PC-3 (cell line): ENCODE measurements at regions not wholly inside any gene's neighbourhood (a gene's known extent, or its start where the extent isn't known, plus 50 kb on each side); places are given as distances from the start of the nearest gene placed in this dataset.

Source experiments
- ATAC-seq: fragments of 200-7000 bp; cut with Tn5 transposase; 2 replicates; pipeline ENCODE4 v1.9.1; 2020; ENCODE audit warnings: mild to moderate bottlenecking, moderate library complexity
- BruUV-seq: library from RNA; stranded (reverse); fragments of 400-500 nt; replicated peaks from 2 replicates; lab custom pipeline; 2021; lab: Mats Ljungman, UMichigan
- CTCF ChIA-PET: fragments of 300-600 bp; sonication (Branson Sonifier 250); formaldehyde crosslinking; loops from one replicate; lab custom pipeline; 2022; ENCODE audit warnings: antibody characterized with exemption; lab: Charles Lee
- POLR2A ChIA-PET: fragments of 300-600 bp; sonication (Branson Sonifier 250); formaldehyde crosslinking; loops from one replicate; lab custom pipeline; 2022; ENCODE audit warnings: antibody characterized with exemption; ENCODE audit not compliant: unreplicated experiment; lab: Charles Lee
- DNase-seq: peaks from one replicate; pipeline ENCODE4 v3.0.0-alpha.2; 2015
- H2AFZ ChIP-seq: fragments of 300-600 bp; sonication (generic); 2 replicates; pipeline ENCODE4 v1.6.0; 2016; ENCODE audit warnings: antibody characterized with exemption, low read length
- H3F3A ChIP-seq: fragments of 300-600 bp; sonication (generic); one replicate; pipeline ENCODE4 v1.6.0; 2017; ENCODE audit warnings: antibody characterized with exemption, low read length, control low read depth, mild to moderate bottlenecking; ENCODE audit not compliant: unreplicated experiment
- H3K27ac ChIP-seq: fragments of 300-600 bp; sonication (generic); 2 replicates; pipeline ENCODE4 v1.5.1; 2016; ENCODE audit warnings: mild to moderate bottlenecking, low read length
- H3K27me3 ChIP-seq: fragments of 300-600 bp; sonication (generic); 2 replicates; pipeline ENCODE4 v1.6.1; 2016; ENCODE audit warnings: low read length, mixed read lengths
- H3K36me3 ChIP-seq: fragments of 300-600 bp; sonication (generic); 2 replicates; pipeline ENCODE4 v1.6.1; 2016; ENCODE audit warnings: low read depth, mixed run types, low read length, mixed read lengths
- H3K4me1 ChIP-seq: fragments of 300-600 bp; sonication (generic); 2 replicates; pipeline ENCODE4 v1.5.1; 2016; ENCODE audit warnings: low read length; ENCODE audit not compliant: insufficient read depth
- H3K4me2 ChIP-seq: fragments of 300-600 bp; sonication (generic); 2 replicates; pipeline ENCODE4 v1.6.0; 2016; ENCODE audit warnings: low read length
- H3K4me3 ChIP-seq: fragments of 300-600 bp; sonication (generic); 2 replicates; pipeline ENCODE4 v1.5.1; 2016; ENCODE audit warnings: mild to moderate bottlenecking, low read length, mixed read lengths
- H3K79me2 ChIP-seq: fragments of 300-600 bp; sonication (generic); 2 replicates; pipeline ENCODE4 v1.6.1; 2017; ENCODE audit warnings: low read length, mixed read lengths
- H3K9ac ChIP-seq: fragments of 300-600 bp; sonication (generic); 2 replicates; pipeline ENCODE4 v1.6.0; 2016; ENCODE audit warnings: mild to moderate bottlenecking, low read length
- H3K9me2 ChIP-seq: fragments of 300-600 bp; sonication (generic); replicated peaks from 2 replicates; pipeline ENCODE4 v1.6.1; 2016; ENCODE audit warnings: mixed run types, low read length, mixed read lengths
- H3K9me3 ChIP-seq: fragments of 300-600 bp; sonication (generic); 2 replicates; pipeline ENCODE4 v1.6.1; 2016; ENCODE audit warnings: low read length, mixed read lengths
- H4K20me1 ChIP-seq: fragments of 300-600 bp; sonication (generic); 2 replicates; pipeline ENCODE4 v1.6.1; 2016; ENCODE audit warnings: low read length, mixed read lengths
- CTCF ChIP-seq: fragments of 300-600 bp; sonication (generic); conservative IDR thresholded peaks from 2 replicates; pipeline ENCODE4 v1.5.1; 2017; ENCODE audit warnings: antibody characterized with exemption, low read depth, mild to moderate bottlenecking, low read length
- EZH2 ChIP-seq: fragments of 300-600 bp; sonication (generic); IDR thresholded peaks from one replicate; pipeline ENCODE4 v1.6.1; 2017; ENCODE audit warnings: antibody characterized with exemption, mild to moderate bottlenecking, low read length; ENCODE audit not compliant: unreplicated experiment
- EZH2phosphoT487 ChIP-seq: fragments of 300-600 bp; sonication (generic); IDR thresholded peaks from 2 replicates; pipeline ENCODE4 v1.6.1; 2018; ENCODE audit warnings: mild to moderate bottlenecking, antibody characterized with exemption, low read length, borderline replicate concordance
- intact Hi-C: fragments of 100-400 bp; cut with micrococcal nuclease; formaldehyde crosslinking; loops from 2 replicates; pipeline ENCODE4 v1.9.0; 2023

- ChIA-PET POLR2A (no interaction called here), CTCF (no interaction called here)
- H3F3A ChIP-seq: no peaks in the 10 kb centered on the region
- H2AFZ ChIP-seq: no peak overlapping the region
- no peak overlapping the region for H3K4me2 ChIP-seq
- H3K4me1 ChIP-seq: no peaks in the 10 kb centered on the region
- no peak overlapping the region for H3K27ac ChIP-seq
- no peak overlapping the region for H3K4me3 ChIP-seq
- intact Hi-C loops: no loop called here
- H3K9me3 ChIP-seq: no peaks in the 10 kb centered on the region
- no TSS peak for BruUV-seq
- no peaks in the 10 kb centered on the region for H4K20me1 ChIP-seq
- peaks cover 50% of the 10 kb centered on the region for H3K27me3 ChIP-seq
- no peak for TF ChIP-seq EZH2phosphoT487
- TF ChIP-seq EZH2: no peak
- TF ChIP-seq CTCF: no peak
- H3K9me2 ChIP-seq: no peaks in the 10 kb centered on the region
- DNase-seq (no peak), ATAC-seq (no peak)
- H3K9ac ChIP-seq: no peak overlapping the region
- no peaks in the 10 kb centered on the region for H3K36me3 ChIP-seq
- H3K79me2 ChIP-seq: no peaks in the 10 kb centered on the region
These were observed 227.4 kb downstream of the SUDS3 start for GRCh38 chr12:118603610-118604361.

GRCh38 chr12:118606690-118607089 lies 230.3 kb downstream of the SUDS3 start:
- no peaks in the 10 kb centered on the region for H3K9me3 ChIP-seq
- H3K27ac ChIP-seq: no peak overlapping the region
- POLR2A ChIA-PET: no interaction called here
- TF ChIP-seq EZH2: no peak
- TF ChIP-seq EZH2phosphoT487: no peak
- TF ChIP-seq CTCF: no peak
- BruUV-seq: no TSS peak
- CTCF ChIA-PET: no interaction called here
- H3K9me2 ChIP-seq: no peaks in the 10 kb centered on the region
- ATAC-seq: no peak
- no peaks in the 10 kb centered on the region for H3K36me3 ChIP-seq
- H3K79me2 ChIP-seq: no peaks in the 10 kb centered on the region
- intact Hi-C loops: no loop called here
- no peak overlapping the region for H3K4me3 ChIP-seq
- no peaks in the 10 kb centered on the region for H3K4me1 ChIP-seq
- no peaks in the 10 kb centered on the region for H3F3A ChIP-seq
- H4K20me1 ChIP-seq: no peaks in the 10 kb centered on the region
- H2AFZ ChIP-seq: no peak overlapping the region
- H3K9ac ChIP-seq: no peak overlapping the region
- H3K4me2 ChIP-seq: no peak overlapping the region
- DNase-seq: no peak
- H3K27me3 ChIP-seq: peaks cover 62% of the 10 kb centered on the region

GRCh38 chr12:118607831-118608230 lies 231.5 kb downstream of the SUDS3 start:
- Histone ChIP-seq H3K36me3 (no peaks in the 10 kb centered on the region), H3K27me3 (peaks cover 58% of the 10 kb centered on the region), H4K20me1 (no peaks in the 10 kb centered on the region), H3K4me3 (no peak overlapping the region), H3K27ac (no peak overlapping the region), H3K4me2 (no peak overlapping the region), H3K9me3 (no peaks in the 10 kb centered on the region), H2AFZ (no peak overlapping the region), H3K4me1 (no peaks in the 10 kb centered on the region), H3K79me2 (no peaks in the 10 kb centered on the region), H3F3A (no peaks in the 10 kb centered on the region), H3K9ac (no peak overlapping the region), H3K9me2 (no peaks in the 10 kb centered on the region)
- BruUV-seq: no TSS peak
- ChIA-PET CTCF (interaction anchor here (0.6 kb wide), 1 partner anchor 230 kb away, joined by 4 read pairs; no protein-coding TSS in a partner anchor), POLR2A (no interaction called here)
- intact Hi-C loops: no loop called here
- DNase-seq: no peak
- ATAC-seq: no peak
- TF ChIP-seq EZH2: no peak
- TF ChIP-seq CTCF: no peak
- no peak for TF ChIP-seq EZH2phosphoT487
